Kidney capillary endothelial cell (primary cell): ENCODE measurements at regions not wholly inside any gene's neighbourhood (a gene's known extent, or its start where the extent isn't known, plus 50 kb on each side); places are given as distances from the start of the nearest gene placed in this dataset.
A peak's percentile ranks its signal among the peaks of the same experiment; 100 is the strongest.
"Not testable (repeated sequence)": the region's sequence is repeated elsewhere in the genome, so short reads cannot be mapped to it uniquely, and the experiment has no call there.

Experiments used
- DNase-seq: peaks from one replicate; pipeline ENCODE4 v3.0.0-alpha.2; 2018; ENCODE audit warnings: low spot score

- no peak for DNase-seq
These were observed 187.8 kb downstream of the ANKRD60 start for GRCh38 chr20:58040447-58041290.

DNA sequence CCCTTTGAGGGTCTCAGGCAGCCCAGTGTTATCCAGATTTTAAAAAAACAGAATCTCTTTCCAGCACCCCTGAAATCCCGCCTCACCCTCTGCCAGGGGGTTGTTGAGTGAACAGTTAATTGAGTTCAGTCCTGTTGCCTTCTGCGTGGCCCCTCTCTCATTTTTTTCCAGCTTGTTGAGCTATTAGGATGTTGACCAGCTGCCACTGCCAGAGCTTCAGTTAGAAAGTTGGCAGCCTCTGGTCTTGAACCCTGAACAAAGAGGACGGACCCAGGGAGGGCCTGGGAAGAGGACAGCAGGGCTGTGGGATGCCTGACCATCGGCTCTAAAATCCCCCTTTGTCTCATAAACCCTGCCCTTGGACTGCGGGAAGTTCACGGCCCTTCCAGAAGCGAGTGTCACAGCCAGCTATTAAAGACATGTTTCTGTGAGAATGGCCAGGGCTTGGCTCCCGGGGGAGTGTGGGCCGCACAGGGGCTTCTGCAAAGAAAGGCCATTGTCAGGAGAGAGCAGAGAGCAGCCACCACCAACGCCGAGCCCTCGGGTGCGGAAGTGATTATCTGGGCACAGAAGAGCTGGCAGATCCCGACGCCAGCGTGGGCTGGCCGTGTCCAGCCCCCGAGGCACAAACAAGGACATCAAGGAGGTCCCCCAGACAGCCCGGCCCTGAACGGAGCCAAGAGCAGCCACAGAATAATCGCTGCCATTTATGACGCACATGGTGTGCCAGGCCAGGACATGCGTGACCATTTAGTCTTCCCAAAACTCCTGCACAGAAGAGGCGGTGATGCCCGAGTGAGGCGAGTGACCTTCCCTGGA is 189.0 kb downstream of the ANKRD60 start:
- no peak for DNase-seq

DNA sequence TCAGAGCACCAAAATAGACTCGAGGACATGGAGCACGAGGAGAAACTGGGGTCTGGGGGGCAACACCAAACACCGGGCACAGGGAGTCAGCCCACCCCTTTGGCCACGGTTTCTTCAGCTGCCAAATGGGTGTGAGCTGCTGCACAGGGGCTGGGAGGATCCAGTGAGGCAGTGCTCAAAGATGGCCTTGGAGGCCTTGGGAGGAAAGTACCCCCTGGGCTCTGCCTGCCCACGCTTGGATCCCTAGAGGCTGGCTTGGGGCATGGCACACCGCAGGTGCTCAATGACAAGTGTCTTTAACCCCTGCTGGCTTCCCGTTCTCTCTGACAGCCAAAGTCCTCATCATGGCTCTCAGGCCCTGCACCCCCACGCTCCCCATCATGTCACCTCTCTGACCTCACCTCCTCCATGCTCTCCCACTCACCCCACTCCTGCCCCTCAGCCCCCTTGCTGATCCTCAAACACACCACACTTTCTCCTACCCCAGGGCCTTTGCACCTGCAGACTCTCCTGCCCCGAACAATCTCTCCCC is 190.3 kb downstream of the ANKRD60 start:
- DNase-seq, result no peak

DNA sequence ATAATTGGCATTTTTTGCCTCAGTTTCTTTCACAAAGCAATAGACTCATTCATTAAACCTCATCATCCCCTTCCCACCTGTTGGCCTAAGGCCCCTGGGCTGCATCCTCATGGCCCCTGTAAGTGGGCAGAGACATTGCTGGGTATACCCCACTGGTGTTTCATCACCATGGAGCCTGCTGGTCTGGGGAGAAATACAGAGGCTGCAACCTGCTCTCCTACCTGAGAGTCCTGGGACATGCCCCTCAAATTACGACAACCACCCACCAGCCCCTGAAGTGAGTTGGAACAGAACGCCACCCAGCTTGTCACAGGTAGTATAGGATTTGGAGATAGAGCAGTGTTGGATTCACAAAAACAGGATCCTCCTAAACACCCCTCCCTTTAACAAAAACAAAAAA is 190.8 kb downstream of the ANKRD60 start:
- DNase-seq, result no peak

- no peak for DNase-seq
These were observed 195.4 kb downstream of the ANKRD60 start for GRCh38 chr20:58033026-58033536.

DNA sequence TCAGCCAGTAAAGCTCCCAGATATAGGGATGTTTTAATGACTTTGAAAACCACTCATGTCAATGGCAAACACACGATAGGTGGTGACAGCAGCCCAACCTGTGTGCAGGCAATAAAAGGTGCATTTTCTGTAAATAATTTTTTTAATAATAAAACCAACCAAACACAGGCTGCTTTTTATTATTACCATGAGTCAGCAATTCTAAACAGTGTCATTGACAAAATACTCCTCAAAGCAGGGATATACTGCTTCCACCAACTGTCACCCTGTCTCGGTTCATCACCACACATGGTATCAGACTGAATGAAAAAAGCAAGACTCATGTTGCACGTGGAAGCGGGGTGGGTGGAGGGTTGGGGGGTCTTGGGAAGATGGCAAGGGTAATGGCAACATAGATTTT is 195.9 kb downstream of the ANKRD60 start:
- no peak for DNase-seq

DNA sequence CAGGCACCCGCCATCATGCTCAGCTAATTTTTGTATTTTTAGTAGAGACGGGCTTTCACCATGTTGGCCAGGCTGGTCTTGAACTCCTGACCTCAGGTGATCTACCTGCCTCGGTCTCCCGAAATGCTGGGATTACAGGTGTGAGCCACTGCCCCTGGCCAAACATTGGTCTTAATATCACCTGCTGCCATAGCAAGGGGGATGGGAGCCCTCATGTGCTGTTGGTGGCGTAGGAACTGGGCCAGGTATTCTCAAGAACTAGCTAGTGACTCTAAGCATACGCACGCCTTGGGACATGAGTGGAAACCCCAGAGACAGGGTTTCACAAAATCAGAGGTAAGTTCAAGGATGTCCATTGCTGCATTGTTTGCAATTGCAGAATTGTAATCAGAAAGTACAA is 197.1 kb downstream of the ANKRD60 start:
- not testable (repeated sequence) for DNase-seq

- DNase-seq, result no peak
These were observed 200.3 kb downstream of the ANKRD60 start for GRCh38 chr20:58028123-58028522.

- no peak for DNase-seq
These were observed 202.1 kb downstream of the ANKRD60 start for GRCh38 chr20:58026361-58026760.

GRCh38 chr20:58025233-58025632 is 203.2 kb downstream of the ANKRD60 start:
- DNase-seq, result no peak

GRCh38 chr20:58024241-58024721 is 204.2 kb downstream of the ANKRD60 start:
- DNase-seq, result no peak

DNA sequence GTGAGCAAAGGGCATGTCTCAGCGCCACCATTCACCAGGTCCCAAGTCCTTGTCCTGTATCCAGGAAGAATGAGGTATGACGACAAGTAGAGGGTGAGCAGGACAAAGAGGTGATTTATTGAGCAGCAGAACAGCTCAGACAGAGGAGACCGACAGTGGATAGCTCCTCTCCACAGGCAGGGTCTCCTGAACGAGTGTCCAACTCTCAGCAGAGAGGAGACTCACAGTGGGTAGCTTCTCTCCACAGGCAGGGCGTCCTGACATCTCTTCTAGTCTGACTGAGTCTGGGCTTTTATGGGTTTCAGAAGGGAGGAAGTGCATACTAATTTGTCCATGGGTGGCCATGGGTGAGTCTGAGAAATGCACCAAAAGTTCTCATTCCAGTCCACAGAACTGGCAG is 204.7 kb downstream of the ANKRD60 start:
- DNase-seq, result no peak

DNA sequence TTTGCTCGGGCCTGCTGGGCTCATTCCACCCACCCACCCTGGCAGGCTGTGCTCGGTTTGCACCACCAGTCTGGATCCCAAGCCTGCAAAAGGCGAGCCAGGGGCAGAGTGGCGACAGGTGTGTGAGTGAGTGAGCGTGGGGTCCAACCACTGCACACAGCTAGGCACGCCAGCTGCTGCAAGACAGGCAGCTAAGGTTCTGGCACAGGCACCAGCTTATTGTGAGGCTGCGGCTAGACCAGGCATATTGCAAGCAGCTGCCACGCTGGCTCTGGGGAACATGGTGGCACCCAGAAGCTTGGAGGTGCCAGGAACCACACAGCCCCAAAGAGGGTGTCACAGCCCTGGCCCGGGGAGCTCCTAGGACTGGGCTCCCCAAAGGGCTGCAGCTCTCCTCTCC is 205.1 kb downstream of the ANKRD60 start:
- DNase-seq, result no peak

- no peak for DNase-seq
These were observed 205.7 kb downstream of the ANKRD60 start for GRCh38 chr20:58022711-58023110.

GRCh38 chr20:58021481-58021880 is 207.0 kb downstream of the ANKRD60 start:
- no peak for DNase-seq

DNA sequence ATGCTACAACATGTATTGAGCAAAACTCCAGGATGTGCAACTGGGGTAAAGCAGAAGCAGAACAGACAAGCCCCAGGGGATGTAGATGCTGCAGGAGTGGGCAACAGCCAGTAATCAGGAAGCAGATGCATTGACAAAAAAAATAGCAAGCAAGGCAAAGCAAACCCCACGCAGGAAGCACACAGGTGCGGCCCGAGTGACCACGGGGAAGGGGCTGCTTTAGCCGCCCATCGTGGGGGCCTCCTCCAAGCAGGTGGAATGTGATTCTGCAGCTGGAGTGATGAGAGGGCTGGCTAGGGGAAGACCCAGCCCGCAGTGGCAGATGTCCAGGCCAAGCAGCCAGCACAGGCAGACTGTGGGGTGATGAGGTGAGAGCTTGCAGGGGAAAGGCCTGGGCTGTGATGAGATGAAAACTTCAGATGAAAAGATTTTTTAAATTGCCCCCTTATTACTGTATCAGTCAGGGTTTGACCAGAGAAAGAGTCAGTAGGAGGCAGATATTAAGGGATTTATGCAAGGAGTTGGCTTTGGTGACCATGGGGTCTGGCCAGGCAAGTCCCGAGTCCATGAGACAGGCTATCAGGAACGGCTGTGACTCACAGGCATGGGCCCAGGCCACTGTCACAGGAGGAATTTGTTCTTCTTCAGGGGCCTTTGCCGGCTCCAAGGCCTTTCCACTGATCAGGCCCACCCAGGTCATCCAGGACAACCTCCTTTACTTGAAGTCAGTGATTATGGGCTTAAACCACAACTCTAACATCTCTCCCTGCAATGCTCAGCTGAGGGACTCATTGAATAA is 207.6 kb downstream of the ANKRD60 start:
- no peak for DNase-seq

DNA sequence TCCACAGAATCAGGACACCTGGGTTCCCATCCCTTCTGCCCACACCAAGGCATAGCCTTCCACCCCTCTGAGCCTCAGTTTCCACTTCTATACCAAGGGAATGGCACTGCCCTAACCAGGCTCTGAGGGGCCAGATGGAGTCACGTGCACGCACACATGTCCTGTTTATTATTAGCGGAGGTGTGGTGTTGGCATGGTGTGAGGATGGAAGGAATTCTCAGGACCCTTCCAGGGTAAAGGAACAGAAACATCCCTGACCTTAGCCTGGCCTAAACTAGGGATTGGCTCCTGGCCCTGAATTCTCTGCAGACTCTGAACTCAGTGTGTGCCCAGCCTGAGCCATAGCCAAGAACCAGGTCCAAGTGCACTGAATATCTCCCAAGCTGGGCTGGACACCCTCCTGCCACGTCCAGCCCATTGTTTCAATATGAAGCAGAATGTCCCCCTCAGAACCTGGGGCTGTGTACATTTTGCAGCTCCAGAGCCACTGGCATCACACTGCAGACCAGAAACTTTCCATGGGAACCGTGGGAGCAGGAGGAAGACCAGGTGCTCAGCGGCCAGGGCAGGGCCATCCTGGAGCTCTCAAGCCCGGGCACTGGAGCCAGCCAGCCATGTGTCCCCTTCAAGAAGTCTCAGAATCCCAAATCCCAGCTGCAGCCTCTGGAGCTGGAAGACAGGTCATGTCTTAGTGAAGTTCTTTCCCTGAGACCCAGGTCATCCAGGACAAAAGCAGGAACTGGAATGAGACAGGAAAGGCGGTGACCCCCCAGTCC is 208.4 kb downstream of the ANKRD60 start:
- no peak for DNase-seq

- peak; percentile 55 for DNase-seq
These were observed 209.2 kb downstream of the ANKRD60 start for GRCh38 chr20:58019027-58019849.

- no peak for DNase-seq
These were observed 209.9 kb downstream of the ANKRD60 start for GRCh38 chr20:58018590-58018989.

- DNase-seq, result no peak
These were observed 210.4 kb downstream of the ANKRD60 start for GRCh38 chr20:58017970-58018530.
